Keratinocyte (primary cell): ENCODE measurements at regions not wholly inside any gene's neighbourhood (a gene's known extent, or its start where the extent isn't known, plus 50 kb on each side); places are given as distances from the start of the nearest gene placed in this dataset.

Experiments
- DNase-seq: peaks from one replicate; pipeline ENCODE4 v3.0.0-alpha.2; 2011; ENCODE audit warnings: low read depth, missing footprints, low spot score
- FAIRE-seq: peaks from 2 replicates; lab custom pipeline; 2011; peaks lifted over from hg19 to GRCh38; lab: Jason Lieb, UNC
- H2AFZ ChIP-seq: 2 replicates; pipeline ENCODE4 v1.6.0; 2012; ENCODE audit warnings: low read length, control low read depth, inconsistent platforms; ENCODE audit not compliant: control insufficient read depth
- H3K27ac ChIP-seq: 2 replicates; pipeline ENCODE4 v1.5.1; 2011; ENCODE audit warnings: low read length; ENCODE audit not compliant: control insufficient read depth, insufficient read depth
- H3K27me3 ChIP-seq: 3 replicates; pipeline ENCODE4 v1.6.0; 2011; ENCODE audit warnings: low read length; ENCODE audit not compliant: control insufficient read depth, insufficient read depth; ENCODE audit errors: extremely low read depth
- H3K36me3 ChIP-seq, 2 experiments: 2 replicates in 1 of 2; 3 replicates in 1 of 2; pipeline ENCODE4 v1.5.1; 2011; ENCODE audit warnings: low read length in 2 of 2, mild to moderate bottlenecking in 1 of 2; ENCODE audit not compliant: control insufficient read depth in 2 of 2, insufficient read depth in 2 of 2; ENCODE audit errors: extremely low read depth in 1 of 2
- H3K4me1 ChIP-seq: 3 replicates; pipeline ENCODE4 v1.5.1; 2011; ENCODE audit warnings: low read length; ENCODE audit not compliant: control insufficient read depth, insufficient read depth; ENCODE audit errors: extremely low read depth
- H3K4me2 ChIP-seq: 3 replicates; pipeline ENCODE4 v1.6.0; 2011; ENCODE audit warnings: low read depth, low read length; ENCODE audit not compliant: control insufficient read depth, insufficient read depth; ENCODE audit errors: extremely low read depth
- H3K4me3 ChIP-seq, 3 experiments: fragments of 200-600 bp in 1 of 3; sonication (generic) in 1 of 3; 2 replicates in 2 of 3; 3 replicates in 1 of 3; pipeline ENCODE4 v1.5.1; 2011 to 2016; ENCODE audit warnings: low read length in 3 of 3, mild to moderate bottlenecking in 3 of 3, control low read depth in 2 of 3, inconsistent platforms in 1 of 3, low read depth in 1 of 3, mixed read lengths in 1 of 3, mixed run types in 1 of 3, moderate library complexity in 1 of 3; ENCODE audit not compliant: control insufficient read depth in 2 of 3, insufficient read depth in 2 of 3; ENCODE audit errors: extremely low read depth in 1 of 3
- H3K79me2 ChIP-seq: 2 replicates; pipeline ENCODE4 v1.6.0; 2012; ENCODE audit warnings: low read length; ENCODE audit not compliant: control insufficient read depth, insufficient read depth
- H3K9ac ChIP-seq: 3 replicates; pipeline ENCODE4 v1.6.0; 2011; ENCODE audit warnings: low read length; ENCODE audit not compliant: control insufficient read depth, insufficient read depth; ENCODE audit errors: extremely low read depth
- H3K9me1 ChIP-seq: 3 replicates; pipeline ENCODE4 v1.6.0; 2011; ENCODE audit warnings: low read length; ENCODE audit not compliant: control insufficient read depth, insufficient read depth; ENCODE audit errors: extremely low read depth
- H3K9me3 ChIP-seq: 2 replicates; pipeline ENCODE4 v1.5.1; 2012; ENCODE audit warnings: low read depth, low read length; ENCODE audit not compliant: control insufficient read depth
- H4K20me1 ChIP-seq: 3 replicates; pipeline ENCODE4 v1.6.0; 2011; ENCODE audit warnings: low read length; ENCODE audit not compliant: control insufficient read depth, insufficient read depth; ENCODE audit errors: extremely low read depth
- EZH2 ChIP-seq: IDR thresholded peaks from one replicate; pipeline ENCODE4 v1.6.1; 2012; ENCODE audit warnings: inconsistent platforms, mild to moderate bottlenecking, low read length, moderate library complexity
- dilution Hi-C: fragments of 300-500 bp; cut with MboI; formaldehyde crosslinking; loops from one replicate; pipeline ENCODE4 v1.7.0; 2020; ENCODE audit warnings: low sequenced_read_pairs; ENCODE audit not compliant: extremely low pct_ligation_motif_present
- TF ChIP-seq, protein P1 (sequence below), 3 experiments: IDR thresholded peaks in 1 of 3; conservative IDR thresholded peaks in 1 of 3; optimal IDR thresholded peaks in 1 of 3; 2 replicates in 2 of 3; 3 replicates in 1 of 3; pipeline versions ENCODE3 to v1.5.1; 2011; ENCODE audit warnings: low read length in 3 of 3, mild to moderate bottlenecking in 3 of 3, moderate library complexity in 2 of 3, control low read depth in 1 of 3, inconsistent platforms in 1 of 3; ENCODE audit not compliant: insufficient read depth in 2 of 3; ENCODE audit errors: extremely low read depth in 1 of 3

DNA sequence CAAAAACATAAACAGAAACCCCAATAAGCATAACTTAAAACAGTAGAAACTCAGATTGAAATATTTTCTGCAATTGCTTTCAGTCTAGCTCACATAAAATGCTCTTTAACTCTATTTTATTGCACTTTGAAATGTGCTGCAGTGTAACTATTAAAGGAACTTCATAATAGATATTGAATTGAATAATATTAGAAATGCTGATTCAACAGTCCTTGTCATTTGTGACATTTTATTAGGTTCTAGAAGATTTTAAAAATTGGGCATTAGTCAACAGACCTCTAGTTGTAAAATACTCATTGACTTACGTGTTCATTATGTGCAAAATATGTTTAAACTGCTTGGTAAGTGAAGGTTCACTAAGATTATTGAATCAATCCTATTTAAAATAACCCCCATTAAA, 1422.3 kb downstream of the PLA2G4A start:
- no peaks in the 10 kb centered on the region for H3K36me3 ChIP-seq
- H3K4me3 ChIP-seq = no peak overlapping the region
- TF ChIP-seq EZH2 = no peak
- TF ChIP-seq, protein P1, sequence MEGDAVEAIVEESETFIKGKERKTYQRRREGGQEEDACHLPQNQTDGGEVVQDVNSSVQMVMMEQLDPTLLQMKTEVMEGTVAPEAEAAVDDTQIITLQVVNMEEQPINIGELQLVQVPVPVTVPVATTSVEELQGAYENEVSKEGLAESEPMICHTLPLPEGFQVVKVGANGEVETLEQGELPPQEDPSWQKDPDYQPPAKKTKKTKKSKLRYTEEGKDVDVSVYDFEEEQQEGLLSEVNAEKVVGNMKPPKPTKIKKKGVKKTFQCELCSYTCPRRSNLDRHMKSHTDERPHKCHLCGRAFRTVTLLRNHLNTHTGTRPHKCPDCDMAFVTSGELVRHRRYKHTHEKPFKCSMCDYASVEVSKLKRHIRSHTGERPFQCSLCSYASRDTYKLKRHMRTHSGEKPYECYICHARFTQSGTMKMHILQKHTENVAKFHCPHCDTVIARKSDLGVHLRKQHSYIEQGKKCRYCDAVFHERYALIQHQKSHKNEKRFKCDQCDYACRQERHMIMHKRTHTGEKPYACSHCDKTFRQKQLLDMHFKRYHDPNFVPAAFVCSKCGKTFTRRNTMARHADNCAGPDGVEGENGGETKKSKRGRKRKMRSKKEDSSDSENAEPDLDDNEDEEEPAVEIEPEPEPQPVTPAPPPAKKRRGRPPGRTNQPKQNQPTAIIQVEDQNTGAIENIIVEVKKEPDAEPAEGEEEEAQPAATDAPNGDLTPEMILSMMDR (optimal IDR thresholded peaks at IDR 0.05 in 1 of 3, IDR thresholded peaks at IDR 0.05 in 1 of 3, conservative IDR thresholded peaks at IDR 0.05 in 1 of 3; ENCODE audit: extremely low read depth in 1 of 3, insufficient read depth in 2 of 3, low read length in 3 of 3) = no peak
- no peaks in the 10 kb centered on the region for H3K27me3 ChIP-seq
- H2AFZ ChIP-seq = no peak overlapping the region
- no peaks in the 10 kb centered on the region for H3K9me3 ChIP-seq
- DNase-seq (no peak), FAIRE-seq (no peak)
- H4K20me1 ChIP-seq = no peaks in the 10 kb centered on the region
- no peaks in the 10 kb centered on the region for H3K9me1 ChIP-seq
- H3K79me2 ChIP-seq = no peaks in the 10 kb centered on the region
- no peak overlapping the region for H3K27ac ChIP-seq
- dilution Hi-C loops = no loop called here
- H3K9ac ChIP-seq = no peak overlapping the region
- no peak overlapping the region for H3K4me2 ChIP-seq
- no peaks in the 10 kb centered on the region for H3K4me1 ChIP-seq

DNA sequence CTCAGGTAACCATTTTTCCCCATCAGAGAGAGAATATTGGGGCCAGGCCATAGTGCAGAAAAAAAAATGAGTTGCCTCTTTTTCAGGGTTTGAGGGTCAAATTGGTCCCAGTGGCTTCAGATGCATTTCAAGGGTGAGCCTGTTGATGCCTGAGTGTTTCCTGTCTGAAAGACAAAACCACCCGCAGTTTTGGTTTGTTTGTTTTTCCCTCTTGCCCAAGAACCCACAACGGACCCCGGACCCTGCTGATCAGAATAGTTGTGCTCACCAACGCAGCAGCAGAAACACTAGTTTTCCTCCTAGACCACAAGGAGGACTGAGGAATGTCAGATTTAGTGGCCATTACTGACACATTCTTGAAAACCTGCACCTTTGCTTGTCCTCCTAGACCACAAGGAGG, 1433.1 kb downstream of the PLA2G4A start:
- Histone ChIP-seq H3K4me3 (no peak overlapping the region), H3K9me1 (no peaks in the 10 kb centered on the region), H3K4me2 (no peak overlapping the region), H2AFZ (no peak overlapping the region), H3K9me3 (no peaks in the 10 kb centered on the region), H3K79me2 (no peaks in the 10 kb centered on the region), H3K27me3 (no peaks in the 10 kb centered on the region), H4K20me1 (no peaks in the 10 kb centered on the region), H3K27ac (no peak overlapping the region), H3K36me3 (no peaks in the 10 kb centered on the region), H3K9ac (no peak overlapping the region), H3K4me1 (no peaks in the 10 kb centered on the region)
- DNase-seq (no peak), FAIRE-seq (no peak)
- dilution Hi-C loops = no loop called here
- no peak for TF ChIP-seq EZH2
- TF ChIP-seq, protein P1 (optimal IDR thresholded peaks at IDR 0.05 in 1 of 3, IDR thresholded peaks at IDR 0.05 in 1 of 3, conservative IDR thresholded peaks at IDR 0.05 in 1 of 3; ENCODE audit: extremely low read depth in 1 of 3, insufficient read depth in 2 of 3, low read length in 3 of 3) = no peak
